ENCODE measurements at regions not wholly inside any gene's neighbourhood (a gene's known extent, or its start where the extent isn't known, plus 50 kb on each side); places are given as distances from the start of the nearest gene placed in this dataset.

GRCh38 chr20:50296450-50297375 lies 106.1 kb downstream of the CEBPB start:
- no peaks in the 10 kb centered on the region for H3K9me3 Mint-ChIP-seq
- H3K27ac Mint-ChIP-seq = no peak overlapping the region
- no peak for DNase-seq
- H3K4me1 Mint-ChIP-seq = peaks cover 6% of the 10 kb centered on the region
- H3K27me3 Mint-ChIP-seq = no peaks in the 10 kb centered on the region
- H3K4me3 Mint-ChIP-seq = no peak overlapping the region
- no peaks in the 10 kb centered on the region for H3K36me3 Mint-ChIP-seq

- H3K27ac Mint-ChIP-seq = no peak overlapping the region
- no peak for DNase-seq
- H3K36me3 Mint-ChIP-seq = no peaks in the 10 kb centered on the region
- no peaks in the 10 kb centered on the region for H3K27me3 Mint-ChIP-seq
- no peak overlapping the region for H3K4me3 Mint-ChIP-seq
- peaks cover 6% of the 10 kb centered on the region for H3K4me1 Mint-ChIP-seq
- no peaks in the 10 kb centered on the region for H3K9me3 Mint-ChIP-seq
These were observed 107.1 kb downstream of the CEBPB start for GRCh38 chr20:50297498-50298376.

DNA sequence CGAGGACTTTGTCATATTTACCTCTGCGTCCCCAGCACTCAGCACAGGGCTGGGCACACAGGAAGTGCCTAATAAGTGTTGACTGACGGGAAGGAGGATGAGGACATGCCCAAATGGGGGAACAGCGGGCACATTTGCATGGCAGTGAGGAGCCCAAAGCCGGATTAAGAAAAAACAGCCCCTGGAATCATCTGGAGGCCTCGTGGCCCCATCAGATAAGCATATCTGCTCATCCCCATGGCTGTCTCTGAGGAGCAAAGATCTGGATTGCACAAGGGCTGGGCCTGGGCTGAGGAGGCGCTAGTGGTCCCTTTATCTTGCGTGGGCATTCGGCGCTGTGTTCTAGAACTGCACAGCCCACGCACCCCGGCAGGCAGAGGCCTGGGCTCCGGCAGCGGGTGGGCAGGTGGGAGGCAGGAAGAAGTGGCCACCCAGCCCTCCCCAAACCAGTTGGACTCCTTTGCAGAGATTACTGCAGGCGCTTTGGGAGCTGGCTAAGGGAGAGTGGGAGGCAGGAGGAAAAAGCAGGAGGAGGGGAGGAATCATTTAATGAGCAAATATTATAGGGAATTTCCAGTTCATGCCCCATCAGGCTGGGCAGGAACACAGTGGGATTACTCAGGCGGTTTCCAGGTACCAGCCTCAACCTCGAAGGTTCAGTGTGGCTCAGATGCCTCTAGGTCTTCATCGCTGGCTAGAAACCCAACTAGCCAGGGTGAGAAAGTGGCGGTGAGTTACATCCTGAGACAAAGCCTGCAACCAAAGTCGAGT lies 108.1 kb downstream of the CEBPB start:
- Mint-ChIP-seq H3K4me1 (peaks cover 6% of the 10 kb centered on the region), H3K4me3 (no peak overlapping the region), H3K9me3 (no peaks in the 10 kb centered on the region), H3K27me3 (no peaks in the 10 kb centered on the region), H3K27ac (no peak overlapping the region), H3K36me3 (no peaks in the 10 kb centered on the region)
- no peak for DNase-seq

DNA sequence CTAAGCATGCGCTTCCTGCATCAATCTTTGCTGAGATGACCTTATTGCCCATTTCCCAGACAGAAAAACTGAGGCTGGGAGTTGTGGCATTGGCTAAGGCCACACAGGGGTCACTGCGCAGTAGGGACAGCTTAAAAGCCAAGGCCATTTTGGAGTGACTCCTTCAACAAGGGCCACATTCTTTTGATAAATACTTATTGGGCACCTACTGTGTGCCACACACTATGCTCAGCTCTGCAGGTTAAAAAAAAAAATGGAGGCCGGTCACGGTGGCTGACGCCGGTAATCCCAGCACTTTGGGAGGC lies 108.6 kb downstream of the CEBPB start:
- Mint-ChIP-seq H3K36me3 (no peaks in the 10 kb centered on the region), H3K9me3 (no peaks in the 10 kb centered on the region), H3K27ac (no peak overlapping the region), H3K27me3 (no peaks in the 10 kb centered on the region), H3K4me3 (no peak overlapping the region), H3K4me1 (peaks cover 6% of the 10 kb centered on the region)
- DNase-seq = no peak

GRCh38 chr20:50301165-50301564 lies 110.5 kb downstream of the CEBPB start:
- Mint-ChIP-seq H3K9me3 (no peaks in the 10 kb centered on the region), H3K4me1 (peaks cover 6% of the 10 kb centered on the region), H3K4me3 (no peak overlapping the region), H3K27ac (no peak overlapping the region), H3K27me3 (no peaks in the 10 kb centered on the region), H3K36me3 (no peaks in the 10 kb centered on the region)
- no peak for DNase-seq

DNA sequence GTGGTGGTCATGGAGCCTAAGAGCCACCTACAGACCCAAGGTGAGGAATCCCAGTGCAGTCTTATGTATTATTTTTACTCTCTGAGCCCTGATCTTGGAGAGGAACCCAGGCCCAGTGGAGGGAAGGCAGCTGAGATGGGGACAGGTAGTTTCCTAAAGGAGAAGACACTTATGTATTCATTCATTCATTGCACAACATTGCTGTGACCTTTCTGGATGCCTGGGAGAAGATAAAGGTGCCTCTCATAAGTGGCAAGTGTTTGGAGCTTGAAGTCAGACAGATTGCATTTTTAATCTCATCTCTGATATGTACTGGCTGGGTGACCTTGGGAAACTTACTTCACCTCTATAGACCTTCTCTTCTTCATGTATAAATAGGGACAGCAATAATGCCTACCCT lies 111.1 kb downstream of the CEBPB start:
- Mint-ChIP-seq H3K9me3 (no peaks in the 10 kb centered on the region), H3K27me3 (no peaks in the 10 kb centered on the region), H3K36me3 (no peaks in the 10 kb centered on the region), H3K4me3 (no peak overlapping the region), H3K27ac (no peak overlapping the region), H3K4me1 (peaks cover 6% of the 10 kb centered on the region)
- no peak for DNase-seq

DNA sequence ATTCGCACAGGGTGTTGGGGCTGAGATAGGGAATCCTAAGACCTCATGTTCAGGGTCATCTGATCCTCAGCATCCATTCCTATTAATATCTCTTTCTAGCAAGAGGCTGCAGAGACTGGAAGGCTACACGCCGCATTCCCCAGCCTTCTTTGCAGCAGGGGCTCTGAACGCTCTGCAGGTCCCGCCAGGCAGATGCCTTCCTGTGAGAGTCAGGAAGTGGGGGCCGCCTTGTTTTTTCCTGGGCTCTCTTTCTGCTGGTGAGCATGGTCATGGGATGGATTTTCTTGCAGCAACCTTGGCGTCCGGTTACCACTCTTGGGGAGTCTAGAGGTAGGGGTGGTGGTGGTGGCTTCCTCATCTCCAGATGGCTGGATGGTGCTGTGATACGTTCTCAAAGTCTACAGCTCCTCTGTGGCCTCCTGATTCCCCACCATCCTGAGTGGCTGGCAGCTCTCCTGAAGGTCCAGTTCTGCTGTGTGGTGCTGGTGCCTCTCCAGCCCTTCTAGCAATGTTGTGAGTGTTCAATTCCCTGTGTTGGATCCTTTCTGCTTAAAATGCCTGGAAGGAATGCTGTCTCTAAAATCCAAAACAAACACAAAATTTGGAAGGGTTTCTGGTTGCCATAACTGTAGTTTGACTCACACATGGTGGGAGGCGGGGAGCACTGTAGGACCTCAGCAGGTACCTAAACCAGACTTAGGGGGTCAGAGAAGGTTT lies 111.9 kb downstream of the CEBPB start:
- H3K4me3 Mint-ChIP-seq = no peak overlapping the region
- H3K9me3 Mint-ChIP-seq = no peaks in the 10 kb centered on the region
- no peak for DNase-seq
- H3K27me3 Mint-ChIP-seq = no peaks in the 10 kb centered on the region
- H3K36me3 Mint-ChIP-seq = no peaks in the 10 kb centered on the region
- H3K4me1 Mint-ChIP-seq = peaks cover 2% of the 10 kb centered on the region
- H3K27ac Mint-ChIP-seq = no peak overlapping the region

DNA sequence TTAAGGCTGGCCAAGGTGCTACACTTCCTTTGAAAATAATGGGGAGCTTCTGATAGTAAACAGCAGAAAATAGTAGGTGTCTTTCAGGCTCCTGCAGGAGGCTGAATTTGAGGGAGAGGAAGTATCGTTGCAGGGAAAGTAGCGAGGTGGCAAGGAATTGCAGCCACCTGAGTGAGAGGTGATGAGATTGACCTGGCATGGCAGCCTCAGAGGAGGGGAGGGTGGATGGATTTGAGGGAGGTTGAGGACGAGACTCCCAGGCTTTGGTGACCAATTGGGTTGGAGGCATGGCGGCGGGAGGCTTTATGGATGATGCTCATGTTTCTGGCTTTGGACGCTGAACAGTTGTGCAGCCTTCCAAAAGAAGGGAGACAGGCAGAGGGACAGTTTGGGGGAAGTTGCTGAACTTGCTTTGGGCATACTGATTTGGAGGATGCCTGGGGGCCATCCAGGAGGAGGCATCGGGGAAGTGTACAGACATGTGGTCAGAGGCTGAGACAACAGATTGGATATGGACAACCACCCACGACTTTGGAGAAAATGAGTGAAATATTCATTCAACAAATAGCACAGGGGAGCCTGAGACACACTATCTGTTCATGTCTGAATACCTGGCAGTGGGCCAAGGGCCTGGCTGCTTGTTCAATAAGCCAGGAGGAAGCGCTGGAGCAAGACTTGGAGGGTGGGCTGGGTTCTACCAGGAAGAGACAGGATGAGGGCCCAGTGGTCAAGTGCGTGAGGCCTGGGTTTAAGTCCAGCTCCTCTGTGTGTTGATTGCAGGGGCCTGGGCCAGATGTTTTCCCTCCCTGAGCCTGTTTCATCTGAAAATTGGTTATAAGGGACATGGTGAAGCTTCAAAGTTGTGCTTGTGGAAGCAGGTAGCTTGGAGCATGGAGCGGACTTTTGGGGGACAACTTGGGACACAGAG lies 113.2 kb downstream of the CEBPB start:
- no peak for DNase-seq
- no peaks in the 10 kb centered on the region for H3K27me3 Mint-ChIP-seq
- H3K4me3 Mint-ChIP-seq = no peak overlapping the region
- no peaks in the 10 kb centered on the region for H3K36me3 Mint-ChIP-seq
- no peak overlapping the region for H3K27ac Mint-ChIP-seq
- H3K9me3 Mint-ChIP-seq = no peaks in the 10 kb centered on the region
- H3K4me1 Mint-ChIP-seq = no peaks in the 10 kb centered on the region

DNA sequence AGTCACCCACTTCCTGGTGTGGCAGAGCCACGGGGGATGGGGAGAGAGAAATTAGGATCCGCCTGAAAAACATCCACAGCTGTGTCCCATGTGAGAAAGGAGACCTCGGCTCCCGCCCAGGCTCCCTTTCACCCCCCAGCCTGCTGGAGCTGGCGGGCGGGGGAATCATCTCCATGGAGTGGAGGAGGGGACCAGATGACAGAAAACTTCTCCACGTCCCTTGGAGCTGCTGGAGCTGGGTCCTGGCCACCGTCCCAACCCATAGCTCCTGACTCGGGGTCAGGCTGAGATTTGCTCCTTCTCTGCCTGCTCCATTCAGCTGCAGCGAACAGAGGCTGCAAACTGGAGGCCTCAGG lies 113.8 kb downstream of the CEBPB start:
- Mint-ChIP-seq H3K27ac (no peak overlapping the region), H3K4me3 (no peak overlapping the region), H3K36me3 (no peaks in the 10 kb centered on the region), H3K4me1 (no peaks in the 10 kb centered on the region), H3K27me3 (no peaks in the 10 kb centered on the region), H3K9me3 (no peaks in the 10 kb centered on the region)
- no peak for DNase-seq

DNA sequence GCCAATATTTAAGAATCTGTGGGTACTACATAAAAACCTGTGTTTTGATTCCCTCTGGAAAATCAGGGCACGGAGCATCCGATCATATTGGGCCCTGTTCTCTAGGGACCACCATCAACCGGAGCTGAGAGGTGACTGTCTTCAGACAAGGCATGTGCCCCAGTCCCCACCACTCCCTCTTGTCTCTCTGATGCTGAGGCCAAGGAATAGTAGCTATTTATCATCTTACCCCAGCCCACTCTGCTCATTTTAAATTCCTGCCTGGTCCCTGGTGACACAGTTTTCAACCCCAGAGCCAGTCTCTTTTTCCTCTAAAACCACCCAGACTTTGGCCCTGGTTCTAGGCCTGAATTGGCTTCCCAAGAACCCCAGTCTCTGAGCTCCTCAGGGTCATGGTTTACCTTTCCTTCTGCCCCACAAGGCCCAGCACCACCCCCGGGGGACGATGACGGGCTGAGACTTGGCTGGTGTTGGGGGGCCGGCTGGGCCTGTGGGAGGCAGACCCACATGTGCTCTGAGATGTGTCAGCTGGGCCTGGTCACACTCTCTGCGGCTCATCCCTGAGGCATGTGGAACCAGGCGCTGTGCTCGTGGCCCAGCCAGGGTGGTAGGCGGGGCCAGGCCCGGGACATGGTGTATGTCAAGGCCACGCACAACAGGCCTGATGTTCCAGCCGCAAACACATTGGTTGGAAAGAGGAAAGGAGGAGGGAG lies 114.4 kb downstream of the CEBPB start:
- Mint-ChIP-seq H3K4me1 (no peaks in the 10 kb centered on the region), H3K4me3 (no peak overlapping the region), H3K9me3 (no peaks in the 10 kb centered on the region), H3K27me3 (no peaks in the 10 kb centered on the region), H3K36me3 (no peaks in the 10 kb centered on the region), H3K27ac (no peak overlapping the region)
- no peak for DNase-seq

- no peaks in the 10 kb centered on the region for H3K9me3 Mint-ChIP-seq
- DNase-seq = no peak
- H3K36me3 Mint-ChIP-seq = no peaks in the 10 kb centered on the region
- H3K4me3 Mint-ChIP-seq = no peak overlapping the region
- no peaks in the 10 kb centered on the region for H3K4me1 Mint-ChIP-seq
- H3K27ac Mint-ChIP-seq = no peak overlapping the region
- no peaks in the 10 kb centered on the region for H3K27me3 Mint-ChIP-seq
These were observed 115.2 kb downstream of the CEBPB start for GRCh38 chr20:50305636-50306477.

DNA sequence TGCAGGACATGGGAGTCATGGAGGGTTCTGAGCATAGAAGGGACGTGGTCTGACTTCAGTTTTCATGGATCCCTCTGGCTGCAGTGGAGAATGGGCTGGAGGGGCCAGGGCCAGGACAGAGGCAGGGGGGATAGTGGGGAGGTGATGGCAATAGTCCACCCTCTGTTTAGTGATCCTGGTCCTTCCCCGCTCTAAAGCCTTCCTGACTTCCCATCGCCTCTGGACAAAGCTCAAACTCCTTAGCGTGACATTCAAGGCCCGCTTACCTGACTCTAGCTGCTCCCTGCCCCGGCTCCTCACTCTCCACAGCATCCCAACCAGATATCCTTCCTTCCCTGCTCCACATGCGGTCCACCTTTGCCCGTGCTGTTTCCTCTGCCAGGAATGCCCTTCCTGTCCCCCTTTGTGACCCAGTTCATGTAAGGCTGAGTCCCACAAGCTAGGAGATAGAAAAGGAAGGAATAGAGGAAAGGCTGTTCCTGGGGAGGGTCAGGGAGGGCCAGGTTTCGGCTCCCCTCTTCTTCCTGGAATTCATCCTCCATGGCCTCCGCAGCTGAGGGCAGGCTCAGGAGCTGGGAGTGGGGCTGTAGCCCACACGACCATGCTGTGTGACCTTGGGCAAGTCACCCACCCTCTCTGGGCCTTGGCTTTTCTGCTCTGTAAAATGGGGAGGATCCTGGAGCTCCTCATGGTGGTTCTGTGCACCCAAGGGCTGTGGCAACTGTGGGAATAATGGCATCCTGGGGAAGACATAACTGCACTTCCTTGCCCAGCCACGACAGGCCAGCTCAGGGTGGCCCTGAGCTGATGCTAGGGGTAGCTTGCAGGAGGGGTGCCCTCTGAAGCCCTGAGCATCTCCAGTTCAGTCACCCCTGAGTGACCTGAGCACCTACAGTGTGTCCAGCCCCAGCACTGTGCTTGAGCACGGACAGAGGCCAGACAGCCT lies 116.1 kb downstream of the CEBPB start:
- Mint-ChIP-seq H3K36me3 (no peaks in the 10 kb centered on the region), H3K27me3 (no peaks in the 10 kb centered on the region), H3K4me1 (no peaks in the 10 kb centered on the region), H3K27ac (no peak overlapping the region), H3K4me3 (no peak overlapping the region), H3K9me3 (no peaks in the 10 kb centered on the region)
- no peak for DNase-seq
